CD4-positive, CD25-positive, alpha-beta regulatory T cell (primary cell): ENCODE measurements at regions not wholly inside any gene's neighbourhood (a gene's known extent, or its start where the extent isn't known, plus 50 kb on each side); places are given as distances from the start of the nearest gene placed in this dataset.

Source experiments
- ATAC-seq, 2 donors: fragments of 150-1000 bp; cut with Tn5 transposase; one replicate each; pipeline ENCODE4 v1.10.0; 2021; ENCODE audit warnings: low read depth in 2 of 2, moderate number of reproducible peaks in 2 of 2, moderate library complexity in 1 of 2
- DNase-seq, 3 donors: peaks; one replicate each; pipeline versions ENCODE4 v3.0.0 to v3.0.0-alpha.2; 2012 to 2022; ENCODE audit warnings: mixed read lengths in 1 of 3
- H3K27ac ChIP-seq: one replicate; pipeline ENCODE4 v1.7.0; 2013; ENCODE audit warnings: mild to moderate bottlenecking, low read length; ENCODE audit not compliant: insufficient read depth, poor library complexity, severe bottlenecking
- H3K27me3 ChIP-seq: one replicate; pipeline ENCODE4 v1.7.0; 2013; ENCODE audit warnings: low read length; ENCODE audit not compliant: control insufficient read depth, insufficient read depth
- H3K36me3 ChIP-seq: one replicate; pipeline ENCODE4 v1.7.0; 2013; ENCODE audit warnings: mild to moderate bottlenecking, low read length, moderate library complexity; ENCODE audit not compliant: control insufficient read depth, insufficient read depth
- H3K4me1 ChIP-seq: 2 replicates; pipeline ENCODE4 v1.7.0; 2013; ENCODE audit warnings: mild to moderate bottlenecking, low read length; ENCODE audit not compliant: insufficient read depth, control insufficient read depth, poor library complexity, severe bottlenecking
- H3K4me3 ChIP-seq: one replicate; pipeline ENCODE4 v1.7.0; 2013; ENCODE audit warnings: low read depth, mild to moderate bottlenecking, low read length, moderate library complexity
- H3K9me3 ChIP-seq, 2 experiments: 1 replicate in 1 of 2; 2 replicates in 1 of 2; pipeline ENCODE4 v1.7.0; 2013; ENCODE audit warnings: low read length in 2 of 2, mild to moderate bottlenecking in 1 of 2, moderate library complexity in 1 of 2; ENCODE audit not compliant: control insufficient read depth in 2 of 2
- H3K27ac Mint-ChIP-seq, 3 donors: one replicate each; pipeline ENCODE4 v1.8.0; 2020 to 2022; ENCODE audit warnings: mild to moderate bottlenecking in 3 of 3, mixed read lengths in 3 of 3, moderate library complexity in 2 of 3
- H3K27me3 Mint-ChIP-seq: one replicate; pipeline ENCODE4 v1.8.0; 2022; ENCODE audit warnings: mild to moderate bottlenecking, mixed read lengths
- H3K36me3 Mint-ChIP-seq: one replicate; pipeline ENCODE4 v1.8.0; 2020; ENCODE audit warnings: mixed read lengths
- H3K4me1 Mint-ChIP-seq, 4 donors: one replicate each; pipeline ENCODE4 v1.8.0; 2020 to 2022; ENCODE audit warnings: mixed read lengths in 4 of 4, mild to moderate bottlenecking in 1 of 4
- H3K4me3 Mint-ChIP-seq, 4 donors: one replicate each; pipeline ENCODE4 v1.8.0; 2020 to 2022; ENCODE audit warnings: mild to moderate bottlenecking in 4 of 4, mixed read lengths in 4 of 4, moderate library complexity in 3 of 4
- H3K9me3 Mint-ChIP-seq, 7 donors: one replicate each; pipeline ENCODE4 v1.8.0; 2020 to 2022; ENCODE audit warnings: mixed read lengths in 7 of 7, mild to moderate bottlenecking in 3 of 7, moderate library complexity in 2 of 7

DNA sequence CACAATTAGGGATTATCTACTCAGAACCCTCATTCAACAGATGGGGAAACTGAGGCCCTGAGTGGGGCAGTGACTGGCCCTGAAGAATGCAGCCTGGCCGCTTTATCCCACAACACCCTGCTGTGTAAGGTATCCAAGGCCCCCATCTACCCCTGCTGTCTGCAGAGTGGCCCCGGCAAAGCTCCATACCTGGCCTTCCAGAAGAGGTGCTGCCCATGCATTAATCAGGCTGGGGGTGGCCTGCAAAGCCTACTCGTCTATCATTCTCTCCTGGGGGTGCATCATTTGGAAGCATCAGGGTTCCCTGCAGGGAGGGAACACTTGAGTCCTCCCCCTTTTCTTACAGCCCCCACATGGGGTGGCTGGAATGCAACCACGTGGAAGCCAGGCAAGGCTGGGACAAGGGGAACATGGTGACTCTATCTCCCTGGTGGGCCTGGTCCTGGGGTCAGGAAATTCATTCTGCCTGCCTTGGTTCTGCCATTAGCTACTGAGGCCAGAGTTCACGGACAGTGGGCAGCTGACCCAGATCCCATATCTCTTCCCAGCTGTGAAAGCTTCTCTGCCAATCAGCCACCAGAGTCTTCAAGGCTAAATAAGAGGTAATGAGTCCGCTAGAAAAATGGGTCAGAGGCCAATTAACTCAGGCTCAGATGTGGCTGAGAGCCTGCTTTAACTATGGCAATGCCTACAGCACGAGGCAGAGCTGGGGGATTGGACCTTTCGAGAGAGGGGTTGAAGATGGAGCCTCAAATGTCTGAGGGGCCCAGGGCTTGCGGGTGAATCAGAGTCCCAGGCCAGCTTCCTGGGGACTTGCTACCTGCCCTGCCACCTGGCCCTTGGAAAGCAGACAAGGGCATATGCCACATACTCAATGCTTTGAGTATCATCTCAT, 72.3 kb upstream of the TOX2 start:
- DNase-seq = no peak
- Mint-ChIP-seq H3K4me1 (peaks cover 0 to 39% (median 22%) of the 10 kb centered on the region in 4 donors), H3K36me3 (peaks cover 5% of the 10 kb centered on the region), H3K27me3 (no peaks in the 10 kb centered on the region), H3K9me3 (peaks cover 0 to 3% (median 0%) of the 10 kb centered on the region in 7 donors), H3K4me3 (no peak overlapping the region), H3K27ac (peak overlapping the region in 1 of 3 donors; percentile 46)
- H3K9me3 ChIP-seq = no peaks in the 10 kb centered on the region
- H3K4me1 ChIP-seq = peaks cover 26% of the 10 kb centered on the region
- no peak overlapping the region for H3K27ac ChIP-seq
- no peak for ATAC-seq
- no peak overlapping the region for H3K4me3 ChIP-seq
- H3K27me3 ChIP-seq = no peaks in the 10 kb centered on the region
- no peaks in the 10 kb centered on the region for H3K36me3 ChIP-seq

DNA sequence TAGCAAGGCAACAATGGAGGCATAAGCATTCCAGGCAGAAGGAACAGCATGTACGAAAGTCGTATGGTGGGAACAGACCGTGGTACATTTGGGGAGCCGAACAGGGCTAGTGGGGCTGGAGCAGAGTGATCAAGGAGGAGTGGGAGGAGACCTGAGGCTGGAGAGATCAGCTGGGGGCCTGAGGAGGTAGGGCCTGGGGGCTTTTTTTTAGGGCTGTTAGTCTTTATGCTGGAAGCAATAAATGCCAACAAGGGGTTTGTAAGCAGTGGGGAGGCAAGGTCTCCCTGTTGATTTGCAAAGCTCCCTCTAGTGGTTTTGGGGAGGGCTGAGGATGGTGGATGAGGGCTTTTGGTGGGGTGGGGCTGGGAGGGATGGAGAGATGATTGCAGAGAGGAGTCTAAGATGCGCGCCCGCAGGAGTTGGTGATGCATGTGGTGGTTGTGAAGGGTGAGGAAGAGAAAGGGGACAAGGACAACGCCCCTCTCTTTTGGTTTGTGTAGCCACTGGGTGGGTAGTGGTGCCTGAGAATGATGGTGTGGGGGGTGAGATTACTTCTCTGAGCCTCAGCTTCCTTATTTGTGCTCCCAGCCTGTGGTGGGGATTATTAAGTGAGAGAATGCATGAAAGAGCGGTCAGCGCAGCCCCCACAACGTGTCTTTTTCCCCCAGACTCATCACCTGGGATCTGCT, 74.1 kb upstream of the TOX2 start:
- no peaks in the 10 kb centered on the region for H3K27me3 ChIP-seq
- peak in 2 of 3 donors; percentile 33 to 76 for DNase-seq
- H3K36me3 ChIP-seq = no peaks in the 10 kb centered on the region
- H3K4me1 ChIP-seq = peaks cover 26% of the 10 kb centered on the region
- H3K9me3 ChIP-seq = no peaks in the 10 kb centered on the region
- no peaks in the 10 kb centered on the region for H3K9me3 Mint-ChIP-seq
- H3K27me3 Mint-ChIP-seq = no peaks in the 10 kb centered on the region
- peak overlapping the region in 2 of 3 donors; percentile 16 to 42 for H3K27ac Mint-ChIP-seq
- peak; percentile 43 to 60 for ATAC-seq
- H3K36me3 Mint-ChIP-seq = peaks cover 5% of the 10 kb centered on the region
- H3K4me3 ChIP-seq = no peak overlapping the region
- H3K4me1 Mint-ChIP-seq = peaks cover 0 to 36% (median 20%) of the 10 kb centered on the region in 4 donors
- H3K27ac ChIP-seq = no peak overlapping the region
- H3K4me3 Mint-ChIP-seq = no peak overlapping the region

DNA sequence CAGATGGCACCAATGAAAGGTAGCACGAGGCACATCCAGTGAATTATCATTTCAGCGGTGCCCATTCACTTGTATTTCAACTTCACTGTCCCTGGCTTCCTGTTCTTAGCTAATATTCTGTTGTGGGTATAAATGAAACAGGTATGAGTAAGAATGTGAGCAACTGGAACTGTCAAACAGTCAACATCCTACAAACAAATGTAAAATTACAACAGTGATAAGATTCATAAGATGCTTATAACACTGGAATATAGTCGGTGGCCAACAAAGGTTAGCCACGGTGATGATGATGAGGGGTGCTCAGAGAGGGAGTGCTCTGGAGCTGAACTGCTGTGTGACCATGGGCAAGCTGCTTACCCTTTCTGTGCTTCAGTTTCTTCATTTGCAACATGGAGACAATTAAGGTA, 74.9 kb upstream of the TOX2 start:
- no peak overlapping the region for H3K4me3 ChIP-seq
- peaks cover 22% of the 10 kb centered on the region for H3K4me1 ChIP-seq
- H3K27me3 ChIP-seq = no peaks in the 10 kb centered on the region
- peak overlapping the region in 1 of 3 donors; percentile 16 for H3K27ac Mint-ChIP-seq
- H3K4me3 Mint-ChIP-seq = no peak overlapping the region
- peak in 1 of 2 donors; percentile 47 for ATAC-seq
- peak in 1 of 3 donors; percentile 73 for DNase-seq
- H3K9me3 Mint-ChIP-seq = no peaks in the 10 kb centered on the region
- no peaks in the 10 kb centered on the region for H3K27me3 Mint-ChIP-seq
- H3K36me3 Mint-ChIP-seq = peaks cover 5% of the 10 kb centered on the region
- peaks cover 0 to 30% (median 15%) of the 10 kb centered on the region in 4 donors for H3K4me1 Mint-ChIP-seq
- H3K9me3 ChIP-seq = no peaks in the 10 kb centered on the region
- H3K27ac ChIP-seq = no peak overlapping the region
- no peaks in the 10 kb centered on the region for H3K36me3 ChIP-seq

DNA sequence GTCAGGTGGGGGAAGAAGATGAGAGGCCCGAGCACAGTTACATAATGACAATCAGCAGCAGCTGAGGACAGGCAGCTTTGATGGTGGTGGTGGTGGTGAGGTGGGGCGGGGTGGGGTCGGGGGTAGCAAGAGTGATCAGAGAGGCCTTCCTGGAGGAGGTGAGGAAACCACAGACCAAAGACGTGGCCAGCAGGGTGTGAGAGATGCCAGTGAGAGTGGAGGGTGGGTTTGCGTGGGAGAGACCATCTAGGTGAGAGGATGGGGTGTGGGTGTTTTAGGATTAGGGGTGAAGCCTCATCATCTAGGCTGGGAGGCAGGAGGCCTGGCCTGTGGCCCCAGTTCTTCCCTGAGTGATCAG, 76.0 kb upstream of the TOX2 start:
- no peaks in the 10 kb centered on the region for H3K36me3 ChIP-seq

DNA sequence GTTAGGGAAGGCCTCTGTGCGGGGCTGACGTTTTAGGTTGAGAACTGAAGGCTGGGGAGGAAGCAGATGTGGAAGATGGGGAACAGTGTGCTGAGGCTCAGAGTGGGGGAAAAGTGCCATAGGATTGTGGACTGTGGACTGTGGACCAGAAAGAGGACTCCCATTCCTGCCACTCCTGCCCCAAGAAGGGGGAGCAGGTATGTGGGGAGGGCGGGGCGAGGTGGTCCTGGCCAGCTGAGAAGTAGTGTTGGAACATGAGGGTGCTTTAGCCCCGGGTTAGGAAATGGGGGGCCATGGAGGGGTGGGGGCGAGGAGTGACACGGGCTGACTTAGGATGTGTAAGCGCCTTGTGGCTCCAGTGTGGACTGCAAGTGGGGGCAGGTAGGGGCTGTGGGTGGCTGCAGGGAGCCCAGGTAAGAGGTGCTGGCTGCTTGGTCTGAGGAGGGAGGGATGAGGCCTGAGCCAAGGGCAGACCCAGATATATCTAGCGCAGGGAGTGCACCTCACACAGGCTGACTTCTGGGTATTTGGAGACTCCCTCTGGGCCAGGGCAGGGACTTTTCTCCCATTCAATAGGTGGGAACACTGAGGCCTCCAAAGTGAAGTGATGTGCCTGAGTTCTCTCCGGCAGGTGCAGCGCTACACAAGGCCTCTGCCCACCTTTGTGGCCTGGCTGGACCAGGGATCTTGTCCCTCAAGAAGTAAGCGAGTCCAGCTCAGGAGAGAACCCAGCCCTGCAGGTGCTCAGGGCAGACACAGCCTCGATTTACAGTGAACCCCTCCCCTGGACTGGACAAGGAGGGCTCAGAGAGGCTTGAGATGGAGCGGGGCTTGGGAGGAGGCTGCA, 76.6 kb upstream of the TOX2 start:
- ATAC-seq (no peak), DNase-seq (no peak)
- Mint-ChIP-seq H3K36me3 (no peaks in the 10 kb centered on the region), H3K27ac (peak overlapping the region in 1 of 3 donors; percentile 83), H3K27me3 (no peaks in the 10 kb centered on the region), H3K4me1 (peaks cover 0 to 27% (median 15%) of the 10 kb centered on the region in 4 donors), H3K4me3 (no peak overlapping the region), H3K9me3 (no peaks in the 10 kb centered on the region)
- Histone ChIP-seq H3K27ac (no peak overlapping the region), H3K4me1 (peaks cover 21% of the 10 kb centered on the region), H3K9me3 (no peaks in the 10 kb centered on the region), H3K27me3 (no peaks in the 10 kb centered on the region), H3K36me3 (no peaks in the 10 kb centered on the region), H3K4me3 (no peak overlapping the region)

More for the DNA sequence above, 76.0 kb upstream of the TOX2 start:
- Mint-ChIP-seq H3K27me3 (no peaks in the 10 kb centered on the region), H3K4me3 (no peak overlapping the region), H3K36me3 (peaks cover 4% of the 10 kb centered on the region), H3K27ac (no peak overlapping the region), H3K4me1 (peaks cover 0 to 27% (median 15%) of the 10 kb centered on the region in 4 donors), H3K9me3 (no peaks in the 10 kb centered on the region)
- Histone ChIP-seq H3K27me3 (no peaks in the 10 kb centered on the region), H3K4me3 (no peak overlapping the region), H3K27ac (no peak overlapping the region), H3K9me3 (no peaks in the 10 kb centered on the region), H3K4me1 (peaks cover 21% of the 10 kb centered on the region)
- ATAC-seq = no peak
- peak in 1 of 3 donors; percentile 56 for DNase-seq

DNA sequence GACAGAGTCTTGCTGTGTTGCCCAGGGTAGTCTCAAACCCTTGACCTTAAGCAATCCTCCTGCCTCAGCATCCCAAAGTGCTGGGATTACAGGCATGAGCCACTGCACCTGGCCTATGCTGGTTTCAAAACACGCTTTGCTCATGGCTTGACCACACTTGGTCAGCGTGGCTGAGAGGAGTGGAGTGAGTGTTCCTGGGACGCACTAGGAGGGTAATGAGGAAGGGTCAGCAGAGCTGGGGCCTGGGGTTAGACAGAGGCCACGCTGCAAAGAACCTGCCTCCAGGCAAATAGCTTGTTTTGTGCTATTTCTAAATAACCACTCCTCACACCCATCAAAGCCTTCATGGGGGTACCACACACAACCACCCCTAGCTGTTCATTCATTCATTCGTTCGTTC, 77.9 kb upstream of the TOX2 start:
- H3K4me1 ChIP-seq = peaks cover 21% of the 10 kb centered on the region
- no peak overlapping the region for H3K4me3 ChIP-seq
- H3K9me3 ChIP-seq = no peaks in the 10 kb centered on the region
- Mint-ChIP-seq H3K4me3 (no peak overlapping the region), H3K27ac (no peak overlapping the region), H3K27me3 (peaks cover 5% of the 10 kb centered on the region), H3K4me1 (peaks cover 0 to 27% (median 15%) of the 10 kb centered on the region in 4 donors), H3K9me3 (peaks cover 0 to 3% (median 0%) of the 10 kb centered on the region in 7 donors), H3K36me3 (no peaks in the 10 kb centered on the region)
- ATAC-seq (no peak), DNase-seq (no peak)
- H3K27ac ChIP-seq = no peak overlapping the region
- no peaks in the 10 kb centered on the region for H3K36me3 ChIP-seq
- H3K27me3 ChIP-seq = no peaks in the 10 kb centered on the region

DNA sequence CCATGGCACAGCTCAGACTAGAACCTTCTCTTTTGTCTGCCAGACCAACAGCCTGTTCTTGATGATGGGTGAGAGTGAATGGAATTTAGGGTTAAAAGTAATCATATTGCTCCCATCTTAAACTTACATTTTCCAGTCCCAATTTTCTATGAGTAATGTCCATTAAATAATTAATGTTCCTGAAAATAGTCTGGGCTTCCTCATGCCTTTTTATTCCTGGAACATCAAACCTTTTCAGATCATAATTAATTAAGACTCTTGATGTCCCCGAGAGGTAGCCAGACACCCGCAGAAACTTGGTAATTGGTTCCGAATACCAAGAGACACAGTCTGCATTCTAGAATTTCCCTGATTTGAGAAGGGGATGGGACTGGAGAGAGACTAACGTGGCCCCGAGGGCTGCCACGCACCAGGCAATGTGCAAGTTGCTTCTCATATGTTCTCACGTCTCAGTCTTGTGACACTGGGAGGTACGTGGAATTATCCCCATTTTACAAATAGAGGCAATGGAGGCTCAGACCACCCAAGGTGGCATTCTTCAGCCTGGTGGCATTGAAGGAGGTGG, 78.6 kb upstream of the TOX2 start:
- H3K27ac Mint-ChIP-seq = no peak overlapping the region
- no peaks in the 10 kb centered on the region for H3K9me3 ChIP-seq
- H3K4me1 ChIP-seq = peaks cover 21% of the 10 kb centered on the region
- no peaks in the 10 kb centered on the region for H3K36me3 Mint-ChIP-seq
- no peaks in the 10 kb centered on the region for H3K27me3 ChIP-seq
- no peak overlapping the region for H3K27ac ChIP-seq
- ATAC-seq (no peak), DNase-seq (no peak)
- H3K4me3 ChIP-seq = no peak overlapping the region
- H3K9me3 Mint-ChIP-seq = peaks cover 0 to 3% (median 0%) of the 10 kb centered on the region in 7 donors
- peaks cover 0 to 27% (median 15%) of the 10 kb centered on the region in 4 donors for H3K4me1 Mint-ChIP-seq
- H3K27me3 Mint-ChIP-seq = peaks cover 5% of the 10 kb centered on the region
- no peak overlapping the region for H3K4me3 Mint-ChIP-seq
- H3K36me3 ChIP-seq = no peaks in the 10 kb centered on the region
